GM13977 (cell line): ENCODE measurements at regions not wholly inside any gene's neighbourhood (a gene's known extent, or its start where the extent isn't known, plus 50 kb on each side); places are given as distances from the start of the nearest gene placed in this dataset.
A peak's percentile ranks its signal among the peaks of the same experiment; 100 is the strongest.
"Not testable (repeated sequence)": the region's sequence is repeated elsewhere in the genome, so short reads cannot be mapped to it uniquely, and the experiment has no call there.

Experiments
- DNase-seq: peaks from one replicate; pipeline ENCODE4 v3.0.0; 2012; ENCODE audit warnings: low spot score
- in situ Hi-C: fragments of 300-500 bp; cut with MboI; formaldehyde crosslinking; loops from one replicate; pipeline ENCODE4 v1.12.0; 2022; ENCODE audit warnings: low sequenced_read_pairs, low pct_unique_long_range_greater_than_20kb, mixed read lengths, inconsistent platforms; ENCODE audit not compliant: unreplicated experiment
- TF ChIP-seq, protein P1 (sequence below): IDR thresholded peaks from 2 replicates; pipeline ENCODE4 v1.5.1; 2012; ENCODE audit warnings: mild to moderate bottlenecking, control low read depth; ENCODE audit not compliant: insufficient read depth; ENCODE audit errors: extremely low read depth, missing control alignments

DNA sequence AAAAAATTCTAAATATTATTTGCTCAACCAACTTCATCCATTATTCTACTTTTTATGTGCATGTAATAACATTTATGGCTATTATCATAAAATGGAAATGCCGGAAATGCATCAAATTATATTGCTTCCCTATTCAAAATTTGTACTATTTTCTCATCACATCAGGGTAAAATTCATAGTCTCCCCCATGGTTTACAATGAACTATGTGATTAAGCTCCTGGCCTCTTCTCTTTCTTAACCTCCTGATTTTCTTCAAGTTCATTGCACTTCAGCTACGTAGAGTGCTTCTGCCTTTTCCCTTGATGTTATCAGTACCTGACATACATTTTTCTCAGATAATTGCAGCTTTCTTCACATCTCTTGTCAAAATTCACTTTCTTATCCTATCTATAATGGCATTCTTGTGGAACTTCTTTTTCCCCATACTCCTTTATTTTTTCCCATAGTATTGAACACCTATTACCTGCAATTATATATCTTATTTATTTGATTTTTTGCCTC is 699.1 kb upstream of the ADGRB3 start:
- DNase-seq: no peak
- in situ Hi-C loops: no loop called here
- TF ChIP-seq, protein P1, sequence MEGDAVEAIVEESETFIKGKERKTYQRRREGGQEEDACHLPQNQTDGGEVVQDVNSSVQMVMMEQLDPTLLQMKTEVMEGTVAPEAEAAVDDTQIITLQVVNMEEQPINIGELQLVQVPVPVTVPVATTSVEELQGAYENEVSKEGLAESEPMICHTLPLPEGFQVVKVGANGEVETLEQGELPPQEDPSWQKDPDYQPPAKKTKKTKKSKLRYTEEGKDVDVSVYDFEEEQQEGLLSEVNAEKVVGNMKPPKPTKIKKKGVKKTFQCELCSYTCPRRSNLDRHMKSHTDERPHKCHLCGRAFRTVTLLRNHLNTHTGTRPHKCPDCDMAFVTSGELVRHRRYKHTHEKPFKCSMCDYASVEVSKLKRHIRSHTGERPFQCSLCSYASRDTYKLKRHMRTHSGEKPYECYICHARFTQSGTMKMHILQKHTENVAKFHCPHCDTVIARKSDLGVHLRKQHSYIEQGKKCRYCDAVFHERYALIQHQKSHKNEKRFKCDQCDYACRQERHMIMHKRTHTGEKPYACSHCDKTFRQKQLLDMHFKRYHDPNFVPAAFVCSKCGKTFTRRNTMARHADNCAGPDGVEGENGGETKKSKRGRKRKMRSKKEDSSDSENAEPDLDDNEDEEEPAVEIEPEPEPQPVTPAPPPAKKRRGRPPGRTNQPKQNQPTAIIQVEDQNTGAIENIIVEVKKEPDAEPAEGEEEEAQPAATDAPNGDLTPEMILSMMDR: no peak

DNA sequence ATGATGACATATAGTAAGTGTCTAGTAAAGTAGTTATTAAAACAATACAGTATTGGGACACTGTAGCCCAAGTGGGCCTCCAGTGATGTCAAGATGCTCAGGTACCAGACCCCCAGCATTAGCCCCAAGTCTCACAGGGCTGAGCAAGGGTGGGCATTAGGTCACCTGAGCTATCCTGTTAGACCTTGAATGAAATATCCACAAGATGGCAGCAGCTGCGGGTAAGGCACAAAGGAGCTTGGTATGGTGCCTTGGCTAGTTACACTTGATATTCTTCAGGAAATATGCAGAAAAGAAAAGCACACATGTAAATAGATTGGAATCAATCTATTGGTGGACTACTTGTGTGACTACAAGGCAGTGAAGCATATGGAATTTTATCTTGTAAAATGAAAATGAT is 701.8 kb upstream of the ADGRB3 start:
- no peak for DNase-seq
- in situ Hi-C loops: no loop called here
- TF ChIP-seq, protein P1: peak; percentile 60

DNA sequence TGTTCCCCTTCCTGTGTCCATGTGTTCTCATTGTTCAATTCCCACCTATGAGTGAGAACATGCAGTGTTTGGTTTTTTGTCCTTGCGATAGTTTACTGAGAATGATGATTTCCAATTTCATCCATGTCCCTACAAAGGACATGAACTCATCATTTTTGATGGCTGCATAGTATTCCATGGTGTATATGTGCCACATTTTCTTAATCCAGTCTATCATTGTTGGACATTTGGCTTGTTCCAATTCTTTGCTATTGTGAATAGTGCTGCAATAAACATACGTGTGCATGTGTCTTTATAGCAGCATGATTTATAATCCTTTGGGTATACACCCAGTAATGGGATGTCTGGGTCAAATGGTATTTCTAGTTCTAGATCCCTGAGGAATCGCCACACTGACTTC is 712.5 kb upstream of the ADGRB3 start:
- in situ Hi-C loops, DNase-seq: not testable (repeated sequence)

DNA sequence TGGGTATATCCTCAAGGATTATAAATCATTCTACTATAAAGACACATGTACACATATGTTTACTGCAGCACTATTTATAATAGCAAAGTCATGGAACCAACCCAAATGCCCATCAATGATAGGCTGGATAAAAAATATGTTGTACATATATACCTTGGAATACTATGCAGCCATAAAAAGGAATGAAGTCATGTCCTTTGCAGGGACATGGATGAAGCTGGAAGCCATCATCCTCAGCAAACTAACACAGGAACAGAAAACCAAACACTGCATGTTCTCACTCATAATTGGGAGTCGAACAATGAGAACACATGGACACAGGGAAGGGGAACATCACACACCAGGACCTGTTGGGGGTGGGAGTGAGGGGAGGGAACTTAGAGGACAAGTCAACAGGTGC is 715.0 kb upstream of the ADGRB3 start:
- in situ Hi-C loops, DNase-seq: not testable (repeated sequence)

DNA sequence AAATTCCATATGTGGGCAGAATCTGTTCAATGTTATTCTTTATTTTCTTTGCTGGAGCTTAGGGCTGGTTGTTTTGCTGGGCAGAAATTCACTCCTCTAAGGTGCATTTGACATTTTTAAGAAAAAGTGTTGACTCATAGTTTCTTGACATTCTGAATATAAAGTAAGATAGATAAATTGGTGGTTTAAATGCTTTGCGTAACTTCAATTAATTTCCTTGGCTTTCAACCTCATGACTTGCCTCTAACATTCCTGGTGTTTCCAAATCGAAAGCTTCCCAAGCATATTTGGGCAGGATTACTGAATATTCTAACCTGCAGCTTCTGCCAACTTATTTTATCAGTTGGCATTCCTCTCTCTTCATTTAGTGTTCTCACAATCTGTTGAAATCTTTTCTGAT is 718.7 kb upstream of the ADGRB3 start:
- DNase-seq: no peak
- TF ChIP-seq, protein P1: no peak
- in situ Hi-C loops: no loop called here

DNA sequence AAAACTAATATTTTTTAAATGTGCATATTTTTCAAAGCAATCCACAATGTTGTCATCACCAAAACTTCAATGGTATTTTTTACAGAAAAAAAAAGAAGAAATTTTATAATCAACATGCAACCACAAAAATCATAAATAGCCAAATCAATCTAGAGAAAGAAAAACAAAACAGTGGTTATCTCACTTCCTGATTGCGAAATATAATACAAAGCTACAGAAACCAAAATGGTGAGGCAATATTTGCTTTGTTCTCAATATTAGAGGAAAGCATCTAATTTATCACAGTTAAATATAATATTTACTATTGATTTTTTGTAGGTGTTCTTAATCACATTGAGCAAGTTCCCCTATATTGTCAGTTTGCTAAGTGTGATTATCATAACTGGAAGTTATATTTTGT is 720.7 kb upstream of the ADGRB3 start:
- TF ChIP-seq, protein P1: no peak
- no peak for DNase-seq
- in situ Hi-C loops: no loop called here

DNA sequence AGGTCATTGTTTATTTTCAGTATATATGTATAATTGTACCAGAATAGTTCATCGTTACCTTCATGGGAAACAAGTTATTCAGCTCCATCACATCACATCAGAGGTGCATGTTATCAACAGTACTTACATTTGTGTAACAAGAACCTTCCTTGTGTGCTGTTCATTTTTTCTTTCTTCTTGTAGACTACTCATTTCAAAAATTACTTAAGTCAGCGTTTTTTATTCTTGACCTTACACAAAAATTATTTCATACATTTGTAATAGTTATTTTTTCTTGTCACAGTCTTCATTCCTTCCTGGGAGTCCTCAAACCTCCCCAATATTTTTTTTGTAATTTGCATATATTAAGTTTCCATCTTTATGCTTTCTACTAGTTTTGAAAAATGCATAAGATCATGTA is 725.7 kb upstream of the ADGRB3 start:
- in situ Hi-C loops: no loop called here
- TF ChIP-seq, protein P1: no peak
- DNase-seq: no peak

DNA sequence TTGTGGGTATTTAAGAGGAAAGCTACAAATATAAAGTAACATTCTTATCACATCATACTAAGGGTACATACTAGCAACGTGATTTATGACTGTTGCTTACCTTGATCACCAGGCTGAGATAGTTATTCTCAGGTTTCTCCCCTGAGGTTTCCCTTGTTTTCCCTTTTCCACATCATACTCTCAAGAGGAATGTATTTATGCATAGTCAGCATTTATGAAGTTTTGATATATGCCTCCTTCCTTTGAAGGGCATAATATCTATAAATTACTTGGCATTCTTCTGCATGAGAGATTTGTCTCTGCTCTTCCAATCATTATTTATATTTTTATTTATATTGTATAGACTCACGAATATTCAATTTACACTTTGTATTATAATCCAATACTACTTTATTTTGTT is 726.7 kb upstream of the ADGRB3 start:
- in situ Hi-C loops: no loop called here
- TF ChIP-seq, protein P1: no peak

DNA sequence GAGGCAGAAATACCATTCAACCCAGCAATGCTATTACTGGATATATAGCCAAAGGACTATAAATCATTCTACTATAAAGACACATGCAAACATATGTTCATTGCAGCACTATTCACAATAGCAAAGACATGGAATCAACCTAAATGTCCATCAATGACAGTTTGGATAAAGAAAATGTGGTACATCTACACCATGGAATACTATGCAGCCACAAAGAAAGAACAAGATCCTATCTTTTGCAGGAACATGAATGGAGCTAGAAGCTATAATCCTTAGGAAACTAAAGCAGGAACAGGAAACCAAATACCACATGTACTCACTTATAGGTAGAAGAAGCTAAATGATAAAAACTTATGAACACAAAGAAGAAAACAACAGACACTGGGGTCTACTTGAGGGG is 730.3 kb upstream of the ADGRB3 start:
- DNase-seq, in situ Hi-C loops: not testable (repeated sequence)

More for the DNA sequence above, 726.7 kb upstream of the ADGRB3 start:
- DNase-seq: no peak
